ENCODE measurements at regions not wholly inside any gene's neighbourhood (a gene's known extent, or its start where the extent isn't known, plus 50 kb on each side); places are given as distances from the start of the nearest gene placed in this dataset.

GRCh38 chr1:30280572-30280971 lies 442.8 kb downstream of the MATN1 start:
- DNase-seq = no peak

GRCh38 chr1:30277911-30278310 lies 445.5 kb downstream of the MATN1 start:
- DNase-seq = no peak

GRCh38 chr1:30277415-30277814 lies 446.0 kb downstream of the MATN1 start:
- DNase-seq = no peak

GRCh38 chr1:30275926-30276764 lies 447.2 kb downstream of the MATN1 start:
- DNase-seq = no peak

GRCh38 chr1:30274976-30275621 lies 448.3 kb downstream of the MATN1 start:
- DNase-seq = no peak

- DNase-seq = no peak
Observed at GRCh38 chr1:30274173-30274970, 449.0 kb downstream of the MATN1 start.

GRCh38 chr1:30273456-30273855 lies 449.9 kb downstream of the MATN1 start:
- no peak for DNase-seq

GRCh38 chr1:30273021-30273325 lies 450.4 kb downstream of the MATN1 start:
- no peak for DNase-seq

GRCh38 chr1:30272277-30273020 lies 450.9 kb downstream of the MATN1 start:
- DNase-seq = no peak

GRCh38 chr1:30271401-30272276 lies 451.7 kb downstream of the MATN1 start:
- DNase-seq = no peak

GRCh38 chr1:30270461-30270860 lies 452.9 kb downstream of the MATN1 start:
- no peak for DNase-seq

GRCh38 chr1:30268923-30269666 lies 454.3 kb downstream of the MATN1 start:
- no peak for DNase-seq

- DNase-seq = no peak
Observed at GRCh38 chr1:30267856-30268255, 455.5 kb downstream of the MATN1 start.

GRCh38 chr1:30267046-30267445 lies 456.3 kb downstream of the MATN1 start:
- no peak for DNase-seq

GRCh38 chr1:30265127-30266070 lies 458.0 kb downstream of the MATN1 start:
- no peak for DNase-seq

GRCh38 chr1:30264672-30265025 lies 458.7 kb downstream of the MATN1 start:
- DNase-seq = no peak

GRCh38 chr1:30263888-30264671 lies 459.3 kb downstream of the MATN1 start:
- no peak for DNase-seq

GRCh38 chr1:30263405-30263804 lies 460.0 kb downstream of the MATN1 start:
- no peak for DNase-seq

- no peak for DNase-seq
Observed at GRCh38 chr1:30262158-30262557, 461.2 kb downstream of the MATN1 start.

Measured in NCI-H1694 (cell line).